Activated T-helper 2 cell treated with anti-CD3 and anti-CD28 coated beads, Interferon-gamma antibody, Interleukin-2, Interleukin-4, amounts not matched to agents 10 μg/mL and 5 μg/mL and 100 μg/mL, durations not matched to agents 14 hours and 24 hours and 36 hours (primary cell): ENCODE measurements at regions not wholly inside any gene's neighbourhood (a gene's known extent, or its start where the extent isn't known, plus 50 kb on each side); places are given as distances from the start of the nearest gene placed in this dataset.

Experiments used
- DNase-seq: peaks from one replicate; pipeline ENCODE4 v3.0.0; 2021; ENCODE audit warnings: low spot score
- H3K27ac Mint-ChIP-seq: one replicate; pipeline ENCODE4 v1.8.0; 2021; ENCODE audit warnings: mixed read lengths
- H3K27me3 Mint-ChIP-seq: one replicate; pipeline ENCODE4 v1.8.0; 2021; ENCODE audit warnings: low read depth, mixed read lengths
- H3K36me3 Mint-ChIP-seq: one replicate; pipeline ENCODE4 v1.8.0; 2021; ENCODE audit warnings: low read depth, mixed read lengths
- H3K4me1 Mint-ChIP-seq: one replicate; pipeline ENCODE4 v1.8.0; 2021; ENCODE audit warnings: low read depth, mixed read lengths
- H3K4me3 Mint-ChIP-seq: one replicate; pipeline ENCODE4 v1.8.0; 2021; ENCODE audit warnings: low read depth, mild to moderate bottlenecking, moderate library complexity, mixed read lengths
- H3K9me3 Mint-ChIP-seq: one replicate; pipeline ENCODE4 v1.8.0; 2021; ENCODE audit warnings: mixed read lengths
- intact Hi-C: fragments of 100-400 bp; cut with micrococcal nuclease; formaldehyde crosslinking; loops from one replicate; pipeline ENCODE4 v1.15.1; 2023

- H3K4me1 Mint-ChIP-seq: no peaks in the 10 kb centered on the region
- H3K36me3 Mint-ChIP-seq: no peaks in the 10 kb centered on the region
- peaks cover 3% of the 10 kb centered on the region for H3K27me3 Mint-ChIP-seq
- intact Hi-C loops: loop anchor here (10.0 kb wide), 1 partner anchor 267 kb away; no protein-coding TSS in a partner anchor
- H3K9me3 Mint-ChIP-seq: no peaks in the 10 kb centered on the region
- H3K4me3 Mint-ChIP-seq: no peak overlapping the region
- H3K27ac Mint-ChIP-seq: no peak overlapping the region
- no peak for DNase-seq
Observed at GRCh38 chr11:121931748-121932352, 184.2 kb downstream of the BLID start.

DNA sequence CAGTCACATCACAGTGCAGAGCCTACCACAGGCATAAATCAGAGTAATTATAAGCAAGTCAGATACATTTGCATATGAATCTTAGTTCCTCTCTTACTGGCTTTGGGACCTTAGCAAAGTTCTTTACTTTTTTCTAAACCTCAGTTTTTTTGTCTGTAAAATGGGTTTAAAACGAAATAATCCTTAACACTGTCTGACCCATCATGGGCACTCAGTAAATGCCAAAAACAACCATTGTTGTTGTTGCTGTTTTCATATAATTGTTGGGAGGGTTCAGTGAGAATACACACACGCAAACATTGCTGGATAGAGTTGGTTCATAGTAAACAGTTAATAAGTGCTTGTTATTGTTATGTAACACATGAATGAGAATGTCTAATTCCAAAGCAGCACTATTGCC lies 184.9 kb downstream of the BLID start:
- Mint-ChIP-seq H3K4me1 (no peaks in the 10 kb centered on the region), H3K4me3 (no peak overlapping the region), H3K9me3 (no peaks in the 10 kb centered on the region), H3K27ac (no peak overlapping the region), H3K27me3 (peaks cover 3% of the 10 kb centered on the region), H3K36me3 (no peaks in the 10 kb centered on the region)
- intact Hi-C loops: loop anchor here (10.0 kb wide), 1 partner anchor 266 kb away; no protein-coding TSS in a partner anchor
- DNase-seq: no peak

GRCh38 chr11:121930004-121930965 lies 185.7 kb downstream of the BLID start:
- no peak for DNase-seq
- H3K27me3 Mint-ChIP-seq: peaks cover 3% of the 10 kb centered on the region
- intact Hi-C loops: loop anchor here (10.0 kb wide), 1 partner anchor 265 kb away; no protein-coding TSS in a partner anchor
- no peaks in the 10 kb centered on the region for H3K4me1 Mint-ChIP-seq
- H3K36me3 Mint-ChIP-seq: no peaks in the 10 kb centered on the region
- no peaks in the 10 kb centered on the region for H3K9me3 Mint-ChIP-seq
- no peak overlapping the region for H3K27ac Mint-ChIP-seq
- no peak overlapping the region for H3K4me3 Mint-ChIP-seq

GRCh38 chr11:121929581-121929980 lies 186.4 kb downstream of the BLID start:
- intact Hi-C loops: no loop called here
- Mint-ChIP-seq H3K27ac (no peak overlapping the region), H3K9me3 (no peaks in the 10 kb centered on the region), H3K4me3 (no peak overlapping the region), H3K36me3 (no peaks in the 10 kb centered on the region), H3K4me1 (no peaks in the 10 kb centered on the region), H3K27me3 (peaks cover 3% of the 10 kb centered on the region)
- DNase-seq: no peak

DNA sequence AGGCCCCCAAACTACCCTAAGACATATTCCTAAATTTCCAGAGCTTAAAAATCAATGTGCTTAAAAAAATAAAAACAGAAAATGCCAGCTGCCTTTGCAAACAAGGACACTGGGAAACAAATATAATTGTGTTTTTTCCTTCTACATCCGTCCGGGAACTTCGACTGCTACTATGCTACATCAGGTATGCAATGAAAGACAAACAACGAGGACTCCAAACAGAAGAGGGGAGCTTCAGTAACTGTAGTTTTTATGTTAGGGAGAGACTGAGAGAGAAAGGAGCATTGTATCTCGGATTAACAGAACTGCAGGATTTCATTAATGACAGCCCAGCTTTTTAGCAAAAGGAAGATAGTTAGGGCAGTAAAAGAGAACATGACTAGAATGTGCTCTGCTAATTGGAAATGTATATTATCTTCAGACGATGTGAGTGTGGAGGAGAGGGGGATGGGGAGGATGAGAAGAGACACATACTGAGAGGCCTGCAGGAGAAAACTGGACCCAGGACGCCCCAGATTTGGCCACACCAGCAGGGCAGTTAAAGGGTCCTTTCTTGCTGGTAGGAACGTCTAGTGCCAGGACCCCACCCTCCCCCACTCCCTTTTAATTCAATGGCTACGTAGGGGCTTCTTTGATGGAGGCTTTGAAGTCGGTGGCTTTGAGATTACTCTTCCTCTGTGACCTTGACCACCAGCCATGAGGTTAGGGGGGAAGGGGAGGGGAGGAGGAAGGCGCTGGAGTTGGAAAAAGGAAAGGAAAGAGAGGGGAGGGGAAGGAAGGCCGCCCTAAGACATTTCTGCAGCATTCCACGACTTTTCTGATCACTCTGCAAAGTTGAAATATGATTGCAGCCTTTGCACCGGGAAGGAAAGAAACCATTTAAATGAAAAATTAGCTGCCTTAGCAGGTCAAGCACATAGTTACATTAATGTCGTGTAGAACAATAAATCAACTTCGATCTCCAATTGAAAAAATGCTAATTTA lies 187.1 kb downstream of the BLID start:
- H3K27me3 Mint-ChIP-seq: peaks cover 3% of the 10 kb centered on the region
- no peaks in the 10 kb centered on the region for H3K9me3 Mint-ChIP-seq
- no peaks in the 10 kb centered on the region for H3K36me3 Mint-ChIP-seq
- intact Hi-C loops: no loop called here
- DNase-seq: no peak
- H3K27ac Mint-ChIP-seq: no peak overlapping the region
- no peaks in the 10 kb centered on the region for H3K4me1 Mint-ChIP-seq
- no peak overlapping the region for H3K4me3 Mint-ChIP-seq

DNA sequence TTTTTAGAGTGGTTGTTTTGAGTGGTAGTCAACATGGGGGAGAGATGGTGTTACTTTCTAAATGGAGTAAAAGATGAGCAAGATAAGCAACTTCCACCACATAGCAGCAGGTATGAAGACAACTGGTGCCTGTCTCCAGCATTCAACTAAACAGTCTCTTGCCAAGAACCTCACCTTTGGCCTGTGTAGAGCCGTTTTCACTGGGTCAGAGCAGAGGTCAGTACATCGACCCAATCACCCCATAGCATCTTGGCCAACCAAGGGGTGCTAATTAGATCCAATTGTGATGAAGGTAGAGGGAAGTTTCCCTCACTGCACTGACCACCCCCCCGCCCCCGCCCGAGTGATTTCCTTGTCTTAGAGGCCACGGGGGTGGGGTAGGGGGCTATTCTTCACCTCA lies 188.2 kb downstream of the BLID start:
- Mint-ChIP-seq H3K9me3 (no peaks in the 10 kb centered on the region), H3K36me3 (no peaks in the 10 kb centered on the region), H3K4me3 (no peak overlapping the region), H3K27me3 (peaks cover 3% of the 10 kb centered on the region), H3K4me1 (no peaks in the 10 kb centered on the region), H3K27ac (no peak overlapping the region)
- DNase-seq: no peak
- intact Hi-C loops: no loop called here

GRCh38 chr11:121927097-121927785 lies 188.8 kb downstream of the BLID start:
- no peaks in the 10 kb centered on the region for H3K4me1 Mint-ChIP-seq
- no peak overlapping the region for H3K27ac Mint-ChIP-seq
- H3K36me3 Mint-ChIP-seq: no peaks in the 10 kb centered on the region
- no peak for DNase-seq
- no peaks in the 10 kb centered on the region for H3K9me3 Mint-ChIP-seq
- no peak overlapping the region for H3K4me3 Mint-ChIP-seq
- intact Hi-C loops: no loop called here
- H3K27me3 Mint-ChIP-seq: peaks cover 3% of the 10 kb centered on the region

GRCh38 chr11:121924191-121924590 lies 191.8 kb downstream of the BLID start:
- Mint-ChIP-seq H3K27me3 (peaks cover 3% of the 10 kb centered on the region), H3K9me3 (no peaks in the 10 kb centered on the region), H3K4me3 (no peak overlapping the region), H3K27ac (no peak overlapping the region), H3K4me1 (no peaks in the 10 kb centered on the region), H3K36me3 (no peaks in the 10 kb centered on the region)
- DNase-seq: no peak
- intact Hi-C loops: no loop called here

- Mint-ChIP-seq H3K36me3 (no peaks in the 10 kb centered on the region), H3K27ac (no peak overlapping the region), H3K4me1 (no peaks in the 10 kb centered on the region), H3K27me3 (no peaks in the 10 kb centered on the region), H3K9me3 (no peaks in the 10 kb centered on the region), H3K4me3 (no peak overlapping the region)
- no peak for DNase-seq
- intact Hi-C loops: no loop called here
Observed at GRCh38 chr11:121917482-121917881, 198.5 kb downstream of the BLID start.

DNA sequence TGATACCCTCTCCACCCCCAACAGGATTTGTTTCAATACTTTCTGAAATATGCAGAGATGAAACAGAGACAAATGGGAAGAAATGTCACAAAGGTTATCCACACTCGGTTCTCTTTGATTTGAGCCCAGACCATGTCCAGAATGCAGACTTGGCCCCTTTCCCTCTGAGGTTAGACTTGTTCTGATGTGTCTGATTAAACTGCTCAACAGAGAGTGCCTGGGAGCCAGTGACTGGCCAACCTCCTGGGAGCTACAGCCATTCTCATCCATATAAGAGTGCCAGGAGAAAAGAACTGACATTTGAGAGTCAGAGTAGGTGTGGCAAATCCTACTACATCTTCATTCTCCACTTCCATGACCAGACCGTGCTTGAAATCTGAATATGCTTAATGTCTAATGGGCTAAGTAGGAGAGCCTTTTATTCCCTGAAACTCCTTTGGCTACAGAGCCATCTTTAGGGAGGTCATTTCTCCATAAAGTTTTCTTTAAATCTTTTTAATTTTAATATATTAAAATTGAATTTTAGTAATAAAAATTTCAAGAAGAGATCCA lies 201.4 kb downstream of the BLID start:
- no peak for DNase-seq
- no peak overlapping the region for H3K27ac Mint-ChIP-seq
- H3K4me3 Mint-ChIP-seq: no peak overlapping the region
- no peaks in the 10 kb centered on the region for H3K36me3 Mint-ChIP-seq
- H3K4me1 Mint-ChIP-seq: no peaks in the 10 kb centered on the region
- no peaks in the 10 kb centered on the region for H3K9me3 Mint-ChIP-seq
- no peaks in the 10 kb centered on the region for H3K27me3 Mint-ChIP-seq
- intact Hi-C loops: no loop called here

DNA sequence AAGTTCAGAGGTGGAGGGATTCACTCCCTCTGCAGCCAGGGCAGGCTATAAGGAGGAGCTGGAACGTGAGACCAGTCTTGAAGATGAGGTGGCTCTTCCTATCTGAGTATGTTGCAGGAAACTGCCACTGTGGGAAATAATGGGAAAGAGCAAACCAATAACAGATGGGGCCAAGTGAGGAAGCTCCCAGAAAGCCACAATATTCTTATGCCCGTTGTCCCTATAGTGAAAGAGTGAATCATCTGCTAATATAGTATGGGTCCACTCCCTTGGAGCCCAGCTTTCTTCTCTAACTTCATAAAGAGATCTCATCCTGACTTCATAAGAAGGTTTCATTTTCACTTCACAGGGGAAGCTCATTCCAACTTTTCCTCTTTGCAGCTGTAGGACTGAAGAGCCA lies 206.4 kb downstream of the BLID start:
- Mint-ChIP-seq H3K27me3 (no peaks in the 10 kb centered on the region), H3K27ac (no peak overlapping the region), H3K9me3 (no peaks in the 10 kb centered on the region), H3K4me1 (no peaks in the 10 kb centered on the region), H3K36me3 (no peaks in the 10 kb centered on the region), H3K4me3 (no peak overlapping the region)
- DNase-seq: no peak
- intact Hi-C loops: no loop called here

DNA sequence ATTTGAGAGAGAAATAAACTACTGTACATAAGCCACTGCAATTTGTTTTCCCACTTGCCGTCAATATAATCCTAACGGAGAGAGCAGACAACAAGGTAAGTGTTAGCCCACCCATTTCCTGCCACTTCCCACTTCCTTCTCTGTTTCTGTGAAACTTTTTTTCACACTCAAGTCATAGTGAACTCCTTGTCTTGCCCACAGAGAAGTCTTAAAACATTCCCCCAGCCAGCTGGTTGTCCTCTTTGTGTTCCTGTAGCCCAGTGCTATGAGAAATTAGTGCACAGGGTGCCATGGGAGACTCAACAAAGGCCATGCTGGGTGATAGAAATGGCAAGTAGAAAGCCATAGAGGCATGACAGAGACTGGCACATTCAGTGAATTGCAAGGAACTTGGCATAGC lies 208.6 kb downstream of the BLID start:
- H3K4me1 Mint-ChIP-seq: no peaks in the 10 kb centered on the region
- no peak overlapping the region for H3K4me3 Mint-ChIP-seq
- H3K9me3 Mint-ChIP-seq: no peaks in the 10 kb centered on the region
- H3K27ac Mint-ChIP-seq: no peak overlapping the region
- no peaks in the 10 kb centered on the region for H3K36me3 Mint-ChIP-seq
- intact Hi-C loops: no loop called here
- H3K27me3 Mint-ChIP-seq: no peaks in the 10 kb centered on the region
- DNase-seq: no peak
